ENCODE measurements at regions not wholly inside any gene's neighbourhood (a gene's known extent, or its start where the extent isn't known, plus 50 kb on each side); places are given as distances from the start of the nearest gene placed in this dataset.

GRCh38 chr12:71008616-71009015, 88.1 kb upstream of the PTPRR start:
- Histone ChIP-seq H3K4me2 (ENCODE audit: low read depth, low read length, poor library complexity, severe bottlenecking) (no peak overlapping the region), H4K20me1 (ENCODE audit: insufficient read depth, low read depth, low read length) (no peaks in the 10 kb centered on the region), H3K4me1 (ENCODE audit: low read length) (no peaks in the 10 kb centered on the region), H3K36me3 (ENCODE audit: insufficient read depth, low read length) (no peaks in the 10 kb centered on the region), H3K27ac (ENCODE audit: low read length) (no peak overlapping the region), H3K27me3 (ENCODE audit: low read length) (no peaks in the 10 kb centered on the region), H3K9me3 (ENCODE audit: low read length) (no peaks in the 10 kb centered on the region), H3K4me3 (ENCODE audit: low read length) (no peak overlapping the region), H2AFZ (ENCODE audit: low read length) (no peak overlapping the region), H3K79me2 (ENCODE audit: low read length) (no peaks in the 10 kb centered on the region), H3K9ac (ENCODE audit: low read length) (no peak overlapping the region), H3K9me2 (replicated peaks; ENCODE audit: insufficient read depth, low read length) (no peaks in the 10 kb centered on the region)
- no peak for DNase-seq

GRCh38 chr12:71007781-71008404, 87.4 kb upstream of the PTPRR start:
- H3K4me3 ChIP-seq (ENCODE audit: low read length), result no peak overlapping the region
- H3K9me3 ChIP-seq (ENCODE audit: low read length), result no peaks in the 10 kb centered on the region
- no peaks in the 10 kb centered on the region for H4K20me1 ChIP-seq (ENCODE audit: insufficient read depth, low read depth, low read length)
- no peaks in the 10 kb centered on the region for H3K36me3 ChIP-seq (ENCODE audit: insufficient read depth, low read length)
- no peak overlapping the region for H2AFZ ChIP-seq (ENCODE audit: low read length)
- no peak overlapping the region for H3K9ac ChIP-seq (ENCODE audit: low read length)
- no peaks in the 10 kb centered on the region for H3K79me2 ChIP-seq (ENCODE audit: low read length)
- no peaks in the 10 kb centered on the region for H3K9me2 ChIP-seq (replicated peaks; ENCODE audit: insufficient read depth, low read length)
- H3K27ac ChIP-seq (ENCODE audit: low read length), result no peak overlapping the region
- H3K4me1 ChIP-seq (ENCODE audit: low read length), result no peaks in the 10 kb centered on the region
- no peak overlapping the region for H3K4me2 ChIP-seq (ENCODE audit: low read depth, low read length, poor library complexity, severe bottlenecking)
- no peaks in the 10 kb centered on the region for H3K27me3 ChIP-seq (ENCODE audit: low read length)
- DNase-seq, result no peak

- Histone ChIP-seq H3K4me2 (ENCODE audit: low read depth, low read length, poor library complexity, severe bottlenecking) (no peak overlapping the region), H2AFZ (ENCODE audit: low read length) (no peak overlapping the region), H3K27ac (ENCODE audit: low read length) (no peak overlapping the region), H3K9me3 (ENCODE audit: low read length) (no peaks in the 10 kb centered on the region), H3K4me3 (ENCODE audit: low read length) (no peak overlapping the region), H3K4me1 (ENCODE audit: low read length) (no peaks in the 10 kb centered on the region), H4K20me1 (ENCODE audit: insufficient read depth, low read depth, low read length) (no peaks in the 10 kb centered on the region), H3K79me2 (ENCODE audit: low read length) (no peaks in the 10 kb centered on the region), H3K27me3 (ENCODE audit: low read length) (no peaks in the 10 kb centered on the region), H3K9ac (ENCODE audit: low read length) (no peak overlapping the region), H3K36me3 (ENCODE audit: insufficient read depth, low read length) (no peaks in the 10 kb centered on the region), H3K9me2 (replicated peaks; ENCODE audit: insufficient read depth, low read length) (no peaks in the 10 kb centered on the region)
- DNase-seq, result no peak
Measured at GRCh38 chr12:71007020-71007419, 86.5 kb upstream of the PTPRR start.

- no peaks in the 10 kb centered on the region for H3K9me3 ChIP-seq (ENCODE audit: low read length)
- no peak overlapping the region for H3K27ac ChIP-seq (ENCODE audit: low read length)
- H3K9me2 ChIP-seq (replicated peaks; ENCODE audit: insufficient read depth, low read length), result no peaks in the 10 kb centered on the region
- no peak for DNase-seq
- H3K9ac ChIP-seq (ENCODE audit: low read length), result no peak overlapping the region
- no peak overlapping the region for H3K4me3 ChIP-seq (ENCODE audit: low read length)
- no peaks in the 10 kb centered on the region for H3K79me2 ChIP-seq (ENCODE audit: low read length)
- H2AFZ ChIP-seq (ENCODE audit: low read length), result no peak overlapping the region
- H3K4me1 ChIP-seq (ENCODE audit: low read length), result no peaks in the 10 kb centered on the region
- no peak overlapping the region for H3K4me2 ChIP-seq (ENCODE audit: low read depth, low read length, poor library complexity, severe bottlenecking)
- H4K20me1 ChIP-seq (ENCODE audit: insufficient read depth, low read depth, low read length), result no peaks in the 10 kb centered on the region
- H3K27me3 ChIP-seq (ENCODE audit: low read length), result no peaks in the 10 kb centered on the region
- H3K36me3 ChIP-seq (ENCODE audit: insufficient read depth, low read length), result no peaks in the 10 kb centered on the region
Measured at GRCh38 chr12:71005166-71005565, 84.6 kb upstream of the PTPRR start.

- no peaks in the 10 kb centered on the region for H3K27me3 ChIP-seq (ENCODE audit: low read length)
- no peaks in the 10 kb centered on the region for H3K9me2 ChIP-seq (replicated peaks; ENCODE audit: insufficient read depth, low read length)
- no peak overlapping the region for H2AFZ ChIP-seq (ENCODE audit: low read length)
- no peaks in the 10 kb centered on the region for H3K9me3 ChIP-seq (ENCODE audit: low read length)
- no peak overlapping the region for H3K9ac ChIP-seq (ENCODE audit: low read length)
- DNase-seq, result no peak
- no peak overlapping the region for H3K27ac ChIP-seq (ENCODE audit: low read length)
- H3K79me2 ChIP-seq (ENCODE audit: low read length), result no peaks in the 10 kb centered on the region
- H4K20me1 ChIP-seq (ENCODE audit: insufficient read depth, low read depth, low read length), result no peaks in the 10 kb centered on the region
- no peak overlapping the region for H3K4me2 ChIP-seq (ENCODE audit: low read depth, low read length, poor library complexity, severe bottlenecking)
- no peaks in the 10 kb centered on the region for H3K36me3 ChIP-seq (ENCODE audit: insufficient read depth, low read length)
- no peak overlapping the region for H3K4me3 ChIP-seq (ENCODE audit: low read length)
- no peaks in the 10 kb centered on the region for H3K4me1 ChIP-seq (ENCODE audit: low read length)
Measured at GRCh38 chr12:71004578-71004977, 84.0 kb upstream of the PTPRR start.

- Histone ChIP-seq H3K4me3 (ENCODE audit: low read length) (no peak overlapping the region), H3K27ac (ENCODE audit: low read length) (no peak overlapping the region), H3K4me2 (ENCODE audit: low read depth, low read length, poor library complexity, severe bottlenecking) (no peak overlapping the region), H3K9me2 (replicated peaks; ENCODE audit: insufficient read depth, low read length) (no peaks in the 10 kb centered on the region), H3K9ac (ENCODE audit: low read length) (no peak overlapping the region), H3K9me3 (ENCODE audit: low read length) (no peaks in the 10 kb centered on the region), H3K36me3 (ENCODE audit: insufficient read depth, low read length) (no peaks in the 10 kb centered on the region), H2AFZ (ENCODE audit: low read length) (no peak overlapping the region), H3K27me3 (ENCODE audit: low read length) (no peaks in the 10 kb centered on the region), H3K79me2 (ENCODE audit: low read length) (no peaks in the 10 kb centered on the region), H4K20me1 (ENCODE audit: insufficient read depth, low read depth, low read length) (no peaks in the 10 kb centered on the region), H3K4me1 (ENCODE audit: low read length) (no peaks in the 10 kb centered on the region)
- DNase-seq, result no peak
Measured at GRCh38 chr12:71000748-71001147, 80.2 kb upstream of the PTPRR start.

GRCh38 chr12:71000255-71000654, 79.7 kb upstream of the PTPRR start:
- Histone ChIP-seq H3K4me2 (ENCODE audit: low read depth, low read length, poor library complexity, severe bottlenecking) (no peak overlapping the region), H3K4me1 (ENCODE audit: low read length) (no peaks in the 10 kb centered on the region), H3K27ac (ENCODE audit: low read length) (no peak overlapping the region), H3K79me2 (ENCODE audit: low read length) (no peaks in the 10 kb centered on the region), H3K4me3 (ENCODE audit: low read length) (no peak overlapping the region), H3K27me3 (ENCODE audit: low read length) (no peaks in the 10 kb centered on the region), H3K9ac (ENCODE audit: low read length) (no peak overlapping the region), H3K9me3 (ENCODE audit: low read length) (no peaks in the 10 kb centered on the region), H3K9me2 (replicated peaks; ENCODE audit: insufficient read depth, low read length) (no peaks in the 10 kb centered on the region), H2AFZ (ENCODE audit: low read length) (no peak overlapping the region), H3K36me3 (ENCODE audit: insufficient read depth, low read length) (no peaks in the 10 kb centered on the region), H4K20me1 (ENCODE audit: insufficient read depth, low read depth, low read length) (no peaks in the 10 kb centered on the region)
- DNase-seq, result no peak

- Histone ChIP-seq H3K4me1 (ENCODE audit: low read length) (no peaks in the 10 kb centered on the region), H3K79me2 (ENCODE audit: low read length) (no peaks in the 10 kb centered on the region), H3K27me3 (ENCODE audit: low read length) (no peaks in the 10 kb centered on the region), H3K4me3 (ENCODE audit: low read length) (no peak overlapping the region), H3K27ac (ENCODE audit: low read length) (no peak overlapping the region), H3K36me3 (ENCODE audit: insufficient read depth, low read length) (no peaks in the 10 kb centered on the region), H3K4me2 (ENCODE audit: low read depth, low read length, poor library complexity, severe bottlenecking) (no peak overlapping the region), H3K9me3 (ENCODE audit: low read length) (no peaks in the 10 kb centered on the region), H3K9me2 (replicated peaks; ENCODE audit: insufficient read depth, low read length) (no peaks in the 10 kb centered on the region), H2AFZ (ENCODE audit: low read length) (no peak overlapping the region), H3K9ac (ENCODE audit: low read length) (no peak overlapping the region), H4K20me1 (ENCODE audit: insufficient read depth, low read depth, low read length) (no peaks in the 10 kb centered on the region)
- no peak for DNase-seq
Measured at GRCh38 chr12:70994217-70994788, 73.8 kb upstream of the PTPRR start.
